ENCODE measurements at regions not wholly inside any gene's neighbourhood (a gene's known extent, or its start where the extent isn't known, plus 50 kb on each side); places are given as distances from the start of the nearest gene placed in this dataset.
A peak's percentile ranks its signal among the peaks of the same experiment; 100 is the strongest.

DNA sequence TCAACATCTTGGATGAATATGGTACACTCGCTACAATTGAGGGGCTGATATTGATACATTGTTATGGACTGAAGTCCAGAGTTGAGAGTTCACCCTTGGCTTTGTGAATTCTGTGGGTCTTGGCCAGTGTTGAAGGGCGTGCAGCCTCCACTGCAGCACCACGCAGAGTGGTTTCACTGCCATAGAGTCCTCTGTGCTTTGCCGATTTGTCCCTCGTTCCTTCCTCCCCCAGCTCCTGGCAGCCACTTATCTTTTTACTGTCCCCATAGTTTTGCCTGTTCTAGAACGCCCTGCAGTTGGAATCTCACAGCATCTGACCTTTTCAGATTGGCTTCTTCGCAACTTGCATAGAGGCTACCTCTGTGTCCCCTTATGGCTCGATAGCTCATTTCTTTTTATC, 57.3 kb upstream of the IRS2 start:
- no peak overlapping the region for H3K27ac ChIP-seq (ENCODE audit: low read depth, low read length)

More for the DNA sequence above, 57.3 kb upstream of the IRS2 start:
- POLR2A ChIA-PET (ENCODE audit: partially characterized antibody), result no interaction called here
- Histone ChIP-seq H2BK20ac (ENCODE audit: low read length) (no peak overlapping the region), H3K79me2 (ENCODE audit: control insufficient read depth in 1 of 2, insufficient read depth in 2 of 2, low read length in 2 of 2) (no peaks in the 10 kb centered on the region), H3K4ac (replicated peaks; ENCODE audit: insufficient read length, low read depth, low read length) (no peak overlapping the region), H2AFZ (ENCODE audit: low read length) (no peak overlapping the region; the same call in 1 of the 2 replicates), H3K14ac (ENCODE audit: insufficient read length) (no peak overlapping the region), H3K4me3 (ENCODE audit: extremely low read depth in 1 of 4, insufficient read depth in 2 of 4, low read depth in 3 of 4, low read length in 4 of 4) (no peak overlapping the region), H3K36me3 (ENCODE audit: control insufficient read depth in 2 of 4, insufficient read depth in 4 of 4, low read length in 3 of 4) (no peaks in the 10 kb centered on the region), H2BK15ac (ENCODE audit: low read length) (no peak overlapping the region), H4K8ac (ENCODE audit: extremely low read depth, insufficient read depth, low read length) (0 out of 2 replicates have a peak overlapping the region, but pooled peaks have one; percentile 12), H3K79me1 (ENCODE audit: low read depth, low read length) (no peaks in the 10 kb centered on the region), H3K18ac (ENCODE audit: extremely low read depth, low read length) (no peak overlapping the region), H3K23me2 (ENCODE audit: low read depth, low read length) (no peaks in the 10 kb centered on the region), H4K91ac (replicated peaks; ENCODE audit: insufficient read length, low read length) (no peak overlapping the region), H2BK12ac (ENCODE audit: low read depth, low read length) (no peak overlapping the region), H2BK5ac (ENCODE audit: low read depth, low read length) (no peak overlapping the region), H3K9ac (replicated peaks in 1 of 4; ENCODE audit: extremely low read depth in 1 of 4, low read depth in 3 of 4, low read length in 3 of 4) (no peak overlapping the region), H4K20me1 (replicated peaks in 1 of 2; ENCODE audit: control insufficient read depth in 1 of 2, insufficient read depth in 2 of 2, low read length in 2 of 2) (no peaks in the 10 kb centered on the region), H3K4me2 (ENCODE audit: insufficient read depth in 1 of 2, low read depth in 2 of 2, low read length in 2 of 2) (no peak overlapping the region), H2BK120ac (replicated peaks; ENCODE audit: low read depth, low read length) (no peak overlapping the region), H3K4me1 (replicated peaks in 1 of 4; ENCODE audit: control insufficient read depth in 3 of 4, insufficient read depth in 4 of 4, low read length in 3 of 4) (no peaks in the 10 kb centered on the region; a peak in 1 of 7 replicates), H2AK5ac (ENCODE audit: low read depth, low read length) (no peak overlapping the region), H3K23ac (ENCODE audit: insufficient read length) (no peak overlapping the region), H3K9me3 (ENCODE audit: insufficient read depth in 2 of 2, low read depth in 1 of 2, low read length in 1 of 2) (no peaks in the 10 kb centered on the region), H3K56ac (replicated peaks; ENCODE audit: insufficient read length, low read depth, low read length) (no peak overlapping the region), H4K5ac (ENCODE audit: insufficient read length, low read depth, low read length) (no peak overlapping the region), H3K27me3 (replicated peaks in 1 of 4; ENCODE audit: control insufficient read depth in 3 of 4, extremely low read depth in 1 of 4, insufficient read depth in 3 of 4, low read length in 3 of 4) (no peaks in the 10 kb centered on the region)
- DNase-seq (ENCODE audit: low read depth in 1 of 2, low spot score in 2 of 2) (no peak), FAIRE-seq (no peak)
- WGBS, 2 experiments (ENCODE audit: extremely low coverage in 1 of 2, insufficient coverage in 1 of 2, insufficient read length in 1 of 2, insufficient replicate concordance in 2 of 2, low coverage in 1 of 2, low lambda C conversion rate in 2 of 2, missing lambda C conversion rate in 1 of 2), result 81% methylated on average over 8 of the region's 8 CpGs; no CpG with 5 or more reads in 1 of the 2 experiments
- no peak for TF ChIP-seq RXRA (IDR thresholded peaks at IDR 0.05; ENCODE audit: insufficient read depth, low read depth, low read length)
- TF ChIP-seq YY1 (IDR thresholded peaks at IDR 0.05; ENCODE audit: low read depth, low read length), result no peak
- no peak for TF ChIP-seq RAD21 (IDR thresholded peaks at IDR 0.05 in 1 of 2, conservative IDR thresholded peaks at IDR 0.05 in 1 of 2; ENCODE audit: low read depth in 2 of 2, low read length in 2 of 2)
- CTCF ChIA-PET (ENCODE audit: partially characterized antibody), result no interaction called here

Data from H1 (cell line).